CD8-positive, alpha-beta memory T cell (primary cell): ENCODE measurements at regions not wholly inside any gene's neighbourhood (a gene's known extent, or its start where the extent isn't known, plus 50 kb on each side); places are given as distances from the start of the nearest gene placed in this dataset.

Experiments
- CTCF ChIA-PET: fragments of 350-600 bp; sonication (Branson Sonifier 250); formaldehyde crosslinking; loops from one replicate; lab custom pipeline; 2021; ENCODE audit warnings: antibody characterized with exemption; lab: Charles Lee
- POLR2A ChIA-PET: fragments of 350-600 bp; sonication (Branson Sonifier 250); formaldehyde crosslinking; loops from one replicate; lab custom pipeline; 2021; ENCODE audit warnings: antibody characterized with exemption; lab: Charles Lee
- DNase-seq, 5 donors: peaks; one replicate each; pipeline versions ENCODE4 v3.0.0 to v3.0.0-alpha.2; 2020 to 2022; ENCODE audit warnings: mixed read lengths in 1 of 5
- H3K27ac ChIP-seq: one replicate; pipeline ENCODE4 v1.7.0; 2013; ENCODE audit warnings: low read depth, mild to moderate bottlenecking, low read length, moderate library complexity
- H3K27me3 ChIP-seq: 2 replicates; pipeline ENCODE4 v1.7.0; 2013; ENCODE audit warnings: low read length, mild to moderate bottlenecking; ENCODE audit not compliant: insufficient read depth, poor library complexity, severe bottlenecking
- H3K36me3 ChIP-seq: 2 replicates; pipeline ENCODE4 v1.7.0; 2013; ENCODE audit warnings: mild to moderate bottlenecking, low read length, moderate library complexity; ENCODE audit not compliant: insufficient read depth
- H3K4me1 ChIP-seq: 2 replicates; pipeline ENCODE4 v1.7.0; 2013; ENCODE audit warnings: mild to moderate bottlenecking, low read length, moderate library complexity; ENCODE audit not compliant: insufficient read depth
- H3K4me3 ChIP-seq: 2 replicates; pipeline ENCODE4 v1.7.0; 2013; ENCODE audit warnings: mild to moderate bottlenecking, low read length
- H3K9me3 ChIP-seq: 2 replicates; pipeline ENCODE4 v1.7.0; 2013; ENCODE audit warnings: mild to moderate bottlenecking, low read length
- H3K27ac Mint-ChIP-seq, 8 donors: one replicate each; pipeline ENCODE4 v1.8.0; 2020 to 2021; ENCODE audit warnings: mixed read lengths in 8 of 8, mild to moderate bottlenecking in 6 of 8, inconsistent platforms in 3 of 8, moderate library complexity in 3 of 8
- H3K27me3 Mint-ChIP-seq, 2 donors: one replicate each; pipeline ENCODE4 v1.8.0; 2020 to 2021; ENCODE audit warnings: mixed read lengths in 2 of 2, mild to moderate bottlenecking in 1 of 2, moderate library complexity in 1 of 2
- H3K36me3 Mint-ChIP-seq, 3 donors: one replicate each; pipeline ENCODE4 v1.8.0; 2020 to 2021; ENCODE audit warnings: mixed read lengths in 3 of 3, inconsistent platforms in 1 of 3, mild to moderate bottlenecking in 1 of 3
- H3K4me1 Mint-ChIP-seq, 3 donors: one replicate each; pipeline ENCODE4 v1.8.0; 2020 to 2021; ENCODE audit warnings: mixed read lengths in 3 of 3, inconsistent platforms in 1 of 3, mild to moderate bottlenecking in 1 of 3
- H3K4me3 Mint-ChIP-seq, 7 donors: one replicate each; pipeline ENCODE4 v1.8.0; 2020 to 2021; ENCODE audit warnings: mixed read lengths in 7 of 7, mild to moderate bottlenecking in 6 of 7, moderate library complexity in 4 of 7, inconsistent platforms in 2 of 7
- H3K9me3 Mint-ChIP-seq, 5 donors: one replicate each; pipeline ENCODE4 v1.8.0; 2020 to 2022; ENCODE audit warnings: mixed read lengths in 5 of 5, mild to moderate bottlenecking in 3 of 5, moderate library complexity in 2 of 5, inconsistent platforms in 1 of 5

GRCh38 chr5:166045961-166046360, 2245.5 kb upstream of the WWC1 start:
- Mint-ChIP-seq H3K36me3 (no peaks in the 10 kb centered on the region), H3K27me3 (peaks cover 0 to 1% of the 10 kb centered on the region in 2 donors), H3K4me1 (no peaks in the 10 kb centered on the region), H3K9me3 (peaks cover 2 to 24% (median 6%) of the 10 kb centered on the region in 5 donors), H3K4me3 (no peak overlapping the region), H3K27ac (no peak overlapping the region)
- H3K4me1 ChIP-seq = no peaks in the 10 kb centered on the region
- no peaks in the 10 kb centered on the region for H3K9me3 ChIP-seq
- no peak for DNase-seq
- H3K4me3 ChIP-seq = no peak overlapping the region
- no peaks in the 10 kb centered on the region for H3K36me3 ChIP-seq
- H3K27ac ChIP-seq = no peak overlapping the region
- no peaks in the 10 kb centered on the region for H3K27me3 ChIP-seq
- ChIA-PET CTCF (no interaction called here), POLR2A (no interaction called here)

GRCh38 chr5:166046956-166047355, 2244.5 kb upstream of the WWC1 start:
- Histone ChIP-seq H3K4me3 (no peak overlapping the region), H3K4me1 (no peaks in the 10 kb centered on the region), H3K27ac (no peak overlapping the region), H3K9me3 (no peaks in the 10 kb centered on the region), H3K27me3 (no peaks in the 10 kb centered on the region), H3K36me3 (no peaks in the 10 kb centered on the region)
- H3K27ac Mint-ChIP-seq = no peak overlapping the region
- POLR2A ChIA-PET = no interaction called here
- no peaks in the 10 kb centered on the region for H3K4me1 Mint-ChIP-seq
- DNase-seq = no peak
- peaks cover 0 to 22% (median 4%) of the 10 kb centered on the region in 5 donors for H3K9me3 Mint-ChIP-seq
- H3K4me3 Mint-ChIP-seq = no peak overlapping the region
- CTCF ChIA-PET = no interaction called here
- H3K36me3 Mint-ChIP-seq = no peaks in the 10 kb centered on the region
- peaks cover 0 to 1% of the 10 kb centered on the region in 2 donors for H3K27me3 Mint-ChIP-seq

GRCh38 chr5:166050531-166050930, 2240.9 kb upstream of the WWC1 start:
- CTCF ChIA-PET = no interaction called here
- DNase-seq = no peak

GRCh38 chr5:166058660-166059059, 2232.8 kb upstream of the WWC1 start:
- no peak for DNase-seq
- Mint-ChIP-seq H3K36me3 (no peaks in the 10 kb centered on the region), H3K4me1 (no peaks in the 10 kb centered on the region), H3K9me3 (peaks cover 6 to 18% (median 13%) of the 10 kb centered on the region in 5 donors), H3K27ac (no peak overlapping the region), H3K27me3 (no peaks in the 10 kb centered on the region), H3K4me3 (no peak overlapping the region)
- Histone ChIP-seq H3K27ac (no peak overlapping the region), H3K9me3 (no peaks in the 10 kb centered on the region), H3K4me3 (no peak overlapping the region), H3K27me3 (no peaks in the 10 kb centered on the region), H3K4me1 (no peaks in the 10 kb centered on the region), H3K36me3 (no peaks in the 10 kb centered on the region)
- ChIA-PET POLR2A (no interaction called here), CTCF (no interaction called here)

More at GRCh38 chr5:166050531-166050930, 2240.9 kb upstream of the WWC1 start:
- Mint-ChIP-seq H3K4me1 (no peaks in the 10 kb centered on the region), H3K36me3 (no peaks in the 10 kb centered on the region), H3K4me3 (no peak overlapping the region), H3K27me3 (no peaks in the 10 kb centered on the region), H3K27ac (no peak overlapping the region), H3K9me3 (peaks cover 0 to 20% (median 5%) of the 10 kb centered on the region in 5 donors)
- POLR2A ChIA-PET = no interaction called here
- Histone ChIP-seq H3K27me3 (no peaks in the 10 kb centered on the region), H3K27ac (no peak overlapping the region), H3K9me3 (no peaks in the 10 kb centered on the region), H3K4me1 (no peaks in the 10 kb centered on the region), H3K4me3 (no peak overlapping the region), H3K36me3 (no peaks in the 10 kb centered on the region)

GRCh38 chr5:166062094-166062493, 2229.4 kb upstream of the WWC1 start:
- ChIA-PET POLR2A (no interaction called here), CTCF (no interaction called here)
- no peak overlapping the region for H3K4me3 Mint-ChIP-seq
- no peaks in the 10 kb centered on the region for H3K36me3 Mint-ChIP-seq
- no peaks in the 10 kb centered on the region for H3K4me1 Mint-ChIP-seq
- no peak for DNase-seq
- no peak overlapping the region for H3K4me3 ChIP-seq
- H3K27me3 ChIP-seq = no peaks in the 10 kb centered on the region
- no peaks in the 10 kb centered on the region for H3K4me1 ChIP-seq
- H3K36me3 ChIP-seq = no peaks in the 10 kb centered on the region
- no peak overlapping the region for H3K27ac ChIP-seq
- H3K9me3 Mint-ChIP-seq = peaks cover 7 to 21% (median 9%) of the 10 kb centered on the region in 5 donors
- H3K9me3 ChIP-seq = peaks cover 3% of the 10 kb centered on the region
- H3K27ac Mint-ChIP-seq = no peak overlapping the region
- H3K27me3 Mint-ChIP-seq = no peaks in the 10 kb centered on the region

GRCh38 chr5:166062719-166063118, 2228.7 kb upstream of the WWC1 start:
- no peak for DNase-seq
- Histone ChIP-seq H3K36me3 (no peaks in the 10 kb centered on the region), H3K27me3 (no peaks in the 10 kb centered on the region), H3K4me1 (no peaks in the 10 kb centered on the region), H3K27ac (no peak overlapping the region), H3K9me3 (peaks cover 3% of the 10 kb centered on the region), H3K4me3 (no peak overlapping the region)
- Mint-ChIP-seq H3K27me3 (no peaks in the 10 kb centered on the region), H3K27ac (no peak overlapping the region), H3K36me3 (no peaks in the 10 kb centered on the region), H3K4me1 (no peaks in the 10 kb centered on the region), H3K9me3 (peaks cover 7 to 20% (median 7%) of the 10 kb centered on the region in 5 donors), H3K4me3 (no peak overlapping the region)
- ChIA-PET POLR2A (no interaction called here), CTCF (no interaction called here)

GRCh38 chr5:166063261-166063660, 2228.2 kb upstream of the WWC1 start:
- H3K27ac Mint-ChIP-seq = no peak overlapping the region
- Histone ChIP-seq H3K27me3 (no peaks in the 10 kb centered on the region), H3K36me3 (no peaks in the 10 kb centered on the region), H3K9me3 (peaks cover 3% of the 10 kb centered on the region), H3K4me3 (no peak overlapping the region), H3K27ac (no peak overlapping the region), H3K4me1 (no peaks in the 10 kb centered on the region)
- H3K36me3 Mint-ChIP-seq = no peaks in the 10 kb centered on the region
- no peak for DNase-seq
- H3K4me3 Mint-ChIP-seq = no peak overlapping the region
- ChIA-PET POLR2A (no interaction called here), CTCF (no interaction called here)
- no peaks in the 10 kb centered on the region for H3K27me3 Mint-ChIP-seq
- H3K4me1 Mint-ChIP-seq = no peaks in the 10 kb centered on the region
- H3K9me3 Mint-ChIP-seq = peaks cover 5 to 23% (median 7%) of the 10 kb centered on the region in 5 donors

GRCh38 chr5:166068547-166069335, 2222.7 kb upstream of the WWC1 start:
- no peaks in the 10 kb centered on the region for H3K4me1 Mint-ChIP-seq
- Histone ChIP-seq H3K4me1 (no peaks in the 10 kb centered on the region), H3K27ac (no peak overlapping the region), H3K9me3 (peaks cover 3% of the 10 kb centered on the region), H3K4me3 (no peak overlapping the region), H3K27me3 (no peaks in the 10 kb centered on the region), H3K36me3 (no peaks in the 10 kb centered on the region)
- H3K27ac Mint-ChIP-seq = no peak overlapping the region
- H3K9me3 Mint-ChIP-seq = peaks cover 4 to 25% (median 14%) of the 10 kb centered on the region in 5 donors
- no peaks in the 10 kb centered on the region for H3K36me3 Mint-ChIP-seq
- no peak overlapping the region for H3K4me3 Mint-ChIP-seq
- CTCF ChIA-PET = no interaction called here
- DNase-seq = no peak
- POLR2A ChIA-PET = no interaction called here
- peaks cover 0 to 2% of the 10 kb centered on the region in 2 donors for H3K27me3 Mint-ChIP-seq
